Nephron progenitor cell (in vitro differentiated cells): ENCODE measurements at regions not wholly inside any gene's neighbourhood (a gene's known extent, or its start where the extent isn't known, plus 50 kb on each side); places are given as distances from the start of the nearest gene placed in this dataset.

Experiments used
- DNase-seq: peaks from one replicate; pipeline ENCODE4 v3.0.0; 2021
- H3K27ac Mint-ChIP-seq: 2 replicates; pipeline ENCODE4 v1.8.0; 2021; ENCODE audit warnings: mild to moderate bottlenecking, moderate library complexity, mixed read lengths
- H3K27me3 Mint-ChIP-seq: 2 replicates; pipeline ENCODE4 v1.8.0; 2021; ENCODE audit warnings: mild to moderate bottlenecking, low read depth, mixed read lengths; ENCODE audit not compliant: poor library complexity
- H3K36me3 Mint-ChIP-seq: 2 replicates; pipeline ENCODE4 v1.8.0; 2021; ENCODE audit warnings: low read depth, mixed read lengths
- H3K4me1 Mint-ChIP-seq: 2 replicates; pipeline ENCODE4 v1.8.0; 2021; ENCODE audit warnings: mixed read lengths
- H3K4me3 Mint-ChIP-seq: 2 replicates; pipeline ENCODE4 v1.8.0; 2021; ENCODE audit warnings: mild to moderate bottlenecking, moderate library complexity, mixed read lengths
- H3K9me3 Mint-ChIP-seq: 2 replicates; pipeline ENCODE4 v1.8.0; 2021; ENCODE audit warnings: mild to moderate bottlenecking, moderate library complexity, mixed read lengths
- CTCF ChIP-seq: fragments of 200-600 bp; sonication (generic); IDR thresholded peaks from 2 replicates; pipeline ENCODE4 v1.5.0; 2021; ENCODE audit warnings: antibody characterized with exemption

GRCh38 chr6:10248378-10248843 lies 166.5 kb downstream of the TFAP2A start:
- H3K4me3 Mint-ChIP-seq: no peak overlapping the region
- no peak for TF ChIP-seq CTCF
- H3K9me3 Mint-ChIP-seq: no peaks in the 10 kb centered on the region
- H3K36me3 Mint-ChIP-seq: no peaks in the 10 kb centered on the region
- no peaks in the 10 kb centered on the region for H3K4me1 Mint-ChIP-seq
- H3K27me3 Mint-ChIP-seq: peaks cover 6% of the 10 kb centered on the region
- no peak for DNase-seq
- H3K27ac Mint-ChIP-seq: no peak overlapping the region

- Mint-ChIP-seq H3K4me1 (no peaks in the 10 kb centered on the region), H3K4me3 (no peak overlapping the region), H3K9me3 (no peaks in the 10 kb centered on the region), H3K27me3 (peaks cover 14% of the 10 kb centered on the region), H3K36me3 (no peaks in the 10 kb centered on the region), H3K27ac (no peak overlapping the region)
- DNase-seq: no peak
- no peak for TF ChIP-seq CTCF
These were observed 177.4 kb downstream of the TFAP2A start for GRCh38 chr6:10237298-10238038.

GRCh38 chr6:10235344-10235743 lies 179.5 kb downstream of the TFAP2A start:
- Mint-ChIP-seq H3K9me3 (no peaks in the 10 kb centered on the region), H3K36me3 (no peaks in the 10 kb centered on the region), H3K27me3 (peaks cover 14% of the 10 kb centered on the region), H3K4me3 (no peak overlapping the region), H3K4me1 (no peaks in the 10 kb centered on the region), H3K27ac (no peak overlapping the region)
- TF ChIP-seq CTCF: no peak
- no peak for DNase-seq

GRCh38 chr6:10230531-10230930 lies 184.3 kb downstream of the TFAP2A start:
- H3K4me1 Mint-ChIP-seq: no peaks in the 10 kb centered on the region
- H3K4me3 Mint-ChIP-seq: no peak overlapping the region
- H3K27ac Mint-ChIP-seq: no peak overlapping the region
- peaks cover 9% of the 10 kb centered on the region for H3K27me3 Mint-ChIP-seq
- no peak for DNase-seq
- H3K36me3 Mint-ChIP-seq: no peaks in the 10 kb centered on the region
- TF ChIP-seq CTCF: no peak
- peaks cover 23% of the 10 kb centered on the region for H3K9me3 Mint-ChIP-seq

GRCh38 chr6:10223841-10224240 lies 191.0 kb downstream of the TFAP2A start:
- no peak for TF ChIP-seq CTCF
- Mint-ChIP-seq H3K9me3 (peaks cover 23% of the 10 kb centered on the region), H3K36me3 (no peaks in the 10 kb centered on the region), H3K4me3 (no peak overlapping the region), H3K27ac (no peak overlapping the region), H3K27me3 (peaks cover 37% of the 10 kb centered on the region), H3K4me1 (peaks cover 4% of the 10 kb centered on the region)
- DNase-seq: no peak

GRCh38 chr6:10221178-10221577 lies 193.7 kb downstream of the TFAP2A start:
- peaks cover 24% of the 10 kb centered on the region for H3K4me1 Mint-ChIP-seq

More at GRCh38 chr6:10221178-10221577, 193.7 kb downstream of the TFAP2A start:
- no peak overlapping the region for H3K27ac Mint-ChIP-seq
- H3K27me3 Mint-ChIP-seq: peaks cover 38% of the 10 kb centered on the region
- H3K9me3 Mint-ChIP-seq: peaks cover 4% of the 10 kb centered on the region
- no peak overlapping the region for H3K4me3 Mint-ChIP-seq
- H3K36me3 Mint-ChIP-seq: no peaks in the 10 kb centered on the region
- TF ChIP-seq CTCF: no peak
- DNase-seq: no peak
